Transverse colon (tissue), 4 donors: ENCODE measurements at regions not wholly inside any gene's neighbourhood (a gene's known extent, or its start where the extent isn't known, plus 50 kb on each side); places are given as distances from the start of the nearest gene placed in this dataset.

Experiments used
- DNase-seq: peaks from one replicate; pipeline ENCODE4 v3.0.0-alpha.2; 2019
- H3K27ac ChIP-seq, 4 donors: fragments of 200-600 bp; sonication (generic); 2 replicates each; pipeline ENCODE4 v1.5.1; 2016 to 2018; ENCODE audit warnings: inconsistent platforms in 4 of 4
- H3K27me3 ChIP-seq: fragments of 200-600 bp; sonication (generic); 2 replicates; pipeline ENCODE4 v1.5.1; 2017; ENCODE audit warnings: inconsistent platforms
- H3K36me3 ChIP-seq, 4 donors: fragments of 200-600 bp; sonication (generic); 2 replicates each; pipeline ENCODE4 v1.5.1; 2017 to 2019; ENCODE audit warnings: inconsistent platforms in 4 of 4
- H3K4me1 ChIP-seq, 4 donors: fragments of 200-600 bp; sonication (generic); 2 replicates each; pipeline ENCODE4 v1.5.1; 2017 to 2020; ENCODE audit warnings: inconsistent platforms in 4 of 4
- H3K4me3 ChIP-seq, 4 donors: fragments of 200-600 bp; sonication (generic); 1 replicate in 1 of 4; 2 replicates in 3 of 4; pipeline versions ENCODE4 v1.5.1 to v1.6.1; 2017 to 2019; ENCODE audit warnings: inconsistent platforms in 4 of 4
- H3K9me3 ChIP-seq, 2 donors: fragments of 200-600 bp; sonication (generic); 2 replicates each; pipeline ENCODE4 v1.5.1; 2017 to 2019; ENCODE audit warnings: inconsistent platforms in 2 of 2
- CTCF ChIP-seq, 5 experiments: fragments of 200-600 bp in 3 of 5; fragments of 450-650 bp in 2 of 5; sonication (generic) in 3 of 5; IDR thresholded peaks; 1 replicate in 2 of 5; 2 replicates in 3 of 5; pipeline ENCODE4 v1.5.1; 2016 to 2017; ENCODE audit warnings: antibody characterized with exemption in 5 of 5, inconsistent platforms in 3 of 5, mild to moderate bottlenecking in 2 of 5, moderate library complexity in 1 of 5
- EP300 ChIP-seq: sonication (generic); formaldehyde crosslinking; IDR thresholded peaks from one replicate; pipeline ENCODE4 v1.6.1; 2017; ENCODE audit warnings: antibody characterized with exemption, low read depth
- POLR2A ChIP-seq: fragments of 450-650 bp; IDR thresholded peaks from one replicate; pipeline ENCODE4 v1.6.1; 2016; ENCODE audit warnings: antibody characterized with exemption, mild to moderate bottlenecking, moderate library complexity
- POLR2AphosphoS5 ChIP-seq, 3 donors: sonication (generic); formaldehyde crosslinking; IDR thresholded peaks; one replicate each; pipeline ENCODE4 v1.6.1; 2016; ENCODE audit warnings: antibody characterized with exemption in 3 of 3
- WGBS, 2 donors: methylation state at CpG; one replicate each; pipeline ENCODE4 v1.1.5; 2018; ENCODE audit warnings: low coverage in 1 of 2; 5-methylcytosine and 5-hydroxymethylcytosine counted together
- in situ Hi-C, 4 donors: fragments of 200-750 bp; cut with MboI; loops; one replicate each; pipeline versions ENCODE4 v1.15.0 to v1.15.1; 2017; ENCODE audit warnings: low sequenced_read_pairs in 3 of 4, low pct_ligation_motif_present in 1 of 4, low pct_unique_long_range_greater_than_20kb in 1 of 4
- intact Hi-C: fragments of 100-400 bp; cut with DNase I; formaldehyde crosslinking; loops from one replicate; pipeline ENCODE4 v1.15.1; 2023; ENCODE audit warnings: low total_unique reads

DNA sequence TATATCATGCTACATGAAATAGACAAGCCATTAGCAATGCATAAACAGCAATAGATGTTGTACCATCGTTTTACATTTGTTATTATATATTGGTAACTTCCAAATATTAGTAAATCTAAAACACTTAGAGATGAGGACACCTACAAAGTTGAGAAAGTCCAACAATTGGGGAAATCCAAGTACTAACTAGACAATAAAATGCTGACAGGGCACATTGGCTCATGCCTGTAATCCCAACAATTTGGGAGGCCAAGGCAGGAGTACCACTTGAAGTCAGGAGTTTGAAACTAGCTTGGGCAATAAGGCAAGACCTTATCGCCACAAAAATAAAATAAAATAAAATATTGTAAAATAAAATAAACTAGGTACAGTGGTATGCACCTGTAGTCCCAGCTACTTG lies 1023.1 kb downstream of the SUCLG1 start:
- no peaks in the 10 kb centered on the region for H3K27me3 ChIP-seq
- intact Hi-C loops, result no loop called here
- H3K4me1 ChIP-seq, result no peaks in the 10 kb centered on the region
- H3K9me3 ChIP-seq, result no peaks in the 10 kb centered on the region
- DNase-seq, result no peak
- TF ChIP-seq CTCF (IDR thresholded peaks at IDR 0.05), result no peak
- no peak for TF ChIP-seq POLR2A
- no peak for TF ChIP-seq POLR2AphosphoS5 (IDR thresholded peaks at IDR 0.05)
- no peak for TF ChIP-seq EP300
- in situ Hi-C loops, result no loop called here
- no peaks in the 10 kb centered on the region for H3K36me3 ChIP-seq
- no peak overlapping the region for H3K4me3 ChIP-seq
- H3K27ac ChIP-seq, result no peak overlapping the region
- WGBS, 2 donors, result 55 to 79% methylated on average over 2 of the region's 2 CpGs

- DNase-seq, result no peak
- no peak for TF ChIP-seq POLR2AphosphoS5 (IDR thresholded peaks at IDR 0.05)
- Histone ChIP-seq H3K27me3 (no peaks in the 10 kb centered on the region), H3K4me1 (no peaks in the 10 kb centered on the region), H3K9me3 (peaks cover 4 to 13% of the 10 kb centered on the region in 2 donors), H3K36me3 (no peaks in the 10 kb centered on the region), H3K4me3 (no peak overlapping the region), H3K27ac (no peak overlapping the region)
- 82 to 92% methylated on average over 1 of the region's 1 CpG for WGBS, 2 donors
- intact Hi-C loops, result no loop called here
- in situ Hi-C loops, result no loop called here
Observed at GRCh38 chr2:83420993-83421392, 1038.1 kb downstream of the SUCLG1 start.

- H3K4me1 ChIP-seq, result no peaks in the 10 kb centered on the region
- H3K27me3 ChIP-seq, result no peaks in the 10 kb centered on the region
- no peaks in the 10 kb centered on the region for H3K36me3 ChIP-seq
- no peak overlapping the region for H3K4me3 ChIP-seq
- no peak for DNase-seq
- H3K27ac ChIP-seq, result no peak overlapping the region
- no peaks in the 10 kb centered on the region for H3K9me3 ChIP-seq
- 33 to 59% methylated on average over 1 to 3 of the region's 3 CpGs for WGBS, 2 donors
- intact Hi-C loops, result no loop called here
- in situ Hi-C loops, result no loop called here
- TF ChIP-seq POLR2A (no peak), CTCF (IDR thresholded peaks at IDR 0.05) (no peak), EP300 (no peak), POLR2AphosphoS5 (IDR thresholded peaks at IDR 0.05) (no peak)
Observed at GRCh38 chr2:83394134-83394904, 1064.8 kb downstream of the SUCLG1 start.

GRCh38 chr2:83388804-83389203 lies 1070.3 kb downstream of the SUCLG1 start:
- Histone ChIP-seq H3K27ac (no peak overlapping the region), H3K9me3 (no peaks in the 10 kb centered on the region), H3K4me1 (no peaks in the 10 kb centered on the region), H3K4me3 (no peak overlapping the region), H3K27me3 (no peaks in the 10 kb centered on the region), H3K36me3 (no peaks in the 10 kb centered on the region)
- 87% methylated on average over 1 of the region's 1 CpG; no CpG with 5 or more reads in 1 of the 2 donors for WGBS, 2 donors
- DNase-seq, result no peak
- in situ Hi-C loops (no loop called here), intact Hi-C loops (no loop called here)
- TF ChIP-seq CTCF (IDR thresholded peaks at IDR 0.05) (no peak), POLR2A (no peak), EP300 (no peak), POLR2AphosphoS5 (IDR thresholded peaks at IDR 0.05) (no peak)

DNA sequence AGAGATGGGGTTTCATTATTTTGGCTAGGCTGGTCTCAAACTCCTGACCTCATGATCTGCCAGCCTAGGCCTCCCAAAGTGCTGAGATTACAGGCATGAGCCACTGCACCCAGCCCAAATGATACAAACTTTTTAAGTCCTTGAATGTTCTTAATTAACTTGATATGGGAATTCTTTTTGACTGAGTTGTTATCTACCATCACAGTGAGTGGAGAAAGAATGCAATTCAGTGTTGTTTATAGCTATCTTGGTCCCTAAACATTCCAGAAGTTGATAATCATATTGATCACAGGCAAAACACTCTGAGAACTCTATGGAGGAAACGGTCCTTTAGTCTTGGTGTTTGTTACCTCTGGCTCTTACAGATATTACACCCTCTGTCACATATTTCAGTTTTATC lies 1072.5 kb downstream of the SUCLG1 start:
- H3K4me1 ChIP-seq, result no peaks in the 10 kb centered on the region
- no peak for DNase-seq
- intact Hi-C loops (no loop called here), in situ Hi-C loops (no loop called here)
- no peaks in the 10 kb centered on the region for H3K36me3 ChIP-seq
- no peak overlapping the region for H3K27ac ChIP-seq
- H3K27me3 ChIP-seq, result no peaks in the 10 kb centered on the region
- H3K4me3 ChIP-seq, result no peak overlapping the region
- no peaks in the 10 kb centered on the region for H3K9me3 ChIP-seq
- 46 to 63% methylated on average over 1 of the region's 1 CpG for WGBS, 2 donors
- no peak for TF ChIP-seq CTCF (IDR thresholded peaks at IDR 0.05)
- TF ChIP-seq EP300, result no peak
- no peak for TF ChIP-seq POLR2A
- no peak for TF ChIP-seq POLR2AphosphoS5 (IDR thresholded peaks at IDR 0.05)
